ENCODE measurements at regions not wholly inside any gene's neighbourhood (a gene's known extent, or its start where the extent isn't known, plus 50 kb on each side); places are given as distances from the start of the nearest gene placed in this dataset.

GRCh38 chr2:41759880-41760279 is 287.9 kb upstream of the PKDCC start:
- no peaks in the 10 kb centered on the region for H3K4me1 Mint-ChIP-seq (ENCODE audit: low read depth in 2 of 2)
- DNase-seq (no peak), ATAC-seq (replicated peaks) (no peak)
- H3K36me3 Mint-ChIP-seq (ENCODE audit: insufficient read depth): no peaks in the 10 kb centered on the region
- peaks cover 26 to 27% of the 10 kb centered on the region in 2 donors for H3K27me3 Mint-ChIP-seq
- no peak overlapping the region for H3K4me3 Mint-ChIP-seq
- H3K27ac Mint-ChIP-seq: no peak overlapping the region
- no peaks in the 10 kb centered on the region for H3K9me3 Mint-ChIP-seq

- no peaks in the 10 kb centered on the region for H3K4me1 Mint-ChIP-seq (ENCODE audit: low read depth in 2 of 2)
- no peak overlapping the region for H3K4me3 Mint-ChIP-seq
- H3K27ac Mint-ChIP-seq: no peak overlapping the region
- ATAC-seq (replicated peaks): no peak
- H3K36me3 Mint-ChIP-seq (ENCODE audit: insufficient read depth): no peaks in the 10 kb centered on the region
- no peaks in the 10 kb centered on the region for H3K9me3 Mint-ChIP-seq
- no peak for DNase-seq
- H3K27me3 Mint-ChIP-seq: peaks cover 0 to 5% of the 10 kb centered on the region in 2 donors
Measured at GRCh38 chr2:41763141-41763540, 284.7 kb upstream of the PKDCC start.

- ATAC-seq (replicated peaks): no peak
- H3K27ac Mint-ChIP-seq: no peak overlapping the region
Measured at GRCh38 chr2:41764131-41764530, 283.7 kb upstream of the PKDCC start.

GRCh38 chr2:41764919-41765318 is 282.9 kb upstream of the PKDCC start:
- Mint-ChIP-seq H3K27me3 (peaks cover 8 to 9% of the 10 kb centered on the region in 2 donors), H3K27ac (no peak overlapping the region), H3K36me3 (ENCODE audit: insufficient read depth) (no peaks in the 10 kb centered on the region), H3K9me3 (no peaks in the 10 kb centered on the region), H3K4me1 (ENCODE audit: low read depth in 2 of 2) (no peaks in the 10 kb centered on the region), H3K4me3 (no peak overlapping the region)
- ATAC-seq (replicated peaks) (no peak), DNase-seq (no peak)

More at GRCh38 chr2:41764131-41764530, 283.7 kb upstream of the PKDCC start:
- Mint-ChIP-seq H3K4me1 (ENCODE audit: low read depth in 2 of 2) (no peaks in the 10 kb centered on the region), H3K4me3 (no peak overlapping the region), H3K27me3 (peaks cover 0 to 1% of the 10 kb centered on the region in 2 donors), H3K9me3 (no peaks in the 10 kb centered on the region), H3K36me3 (ENCODE audit: insufficient read depth) (no peaks in the 10 kb centered on the region)
- DNase-seq: no peak

- Mint-ChIP-seq H3K27ac (no peak overlapping the region), H3K9me3 (no peaks in the 10 kb centered on the region), H3K4me1 (ENCODE audit: low read depth in 2 of 2) (no peaks in the 10 kb centered on the region), H3K4me3 (no peak overlapping the region), H3K27me3 (peaks cover 22 to 27% of the 10 kb centered on the region in 2 donors), H3K36me3 (ENCODE audit: insufficient read depth) (no peaks in the 10 kb centered on the region)
- ATAC-seq (replicated peaks) (no peak), DNase-seq (no peak)
Measured at GRCh38 chr2:41768310-41768709, 279.5 kb upstream of the PKDCC start.

GRCh38 chr2:41771710-41772109 is 276.1 kb upstream of the PKDCC start:
- ATAC-seq (replicated peaks) (no peak), DNase-seq (no peak)
- Mint-ChIP-seq H3K36me3 (ENCODE audit: insufficient read depth) (no peaks in the 10 kb centered on the region), H3K4me3 (no peak overlapping the region), H3K9me3 (no peaks in the 10 kb centered on the region), H3K4me1 (ENCODE audit: low read depth in 2 of 2) (no peaks in the 10 kb centered on the region), H3K27me3 (peaks cover 42% of the 10 kb centered on the region in 2 donors), H3K27ac (no peak overlapping the region)

- no peaks in the 10 kb centered on the region for H3K9me3 Mint-ChIP-seq
- no peaks in the 10 kb centered on the region for H3K36me3 Mint-ChIP-seq (ENCODE audit: insufficient read depth)
- no peak overlapping the region for H3K4me3 Mint-ChIP-seq
- ATAC-seq (replicated peaks) (no peak), DNase-seq (no peak)
- no peaks in the 10 kb centered on the region for H3K4me1 Mint-ChIP-seq (ENCODE audit: low read depth in 2 of 2)
- H3K27me3 Mint-ChIP-seq: peaks cover 47 to 49% of the 10 kb centered on the region in 2 donors
- H3K27ac Mint-ChIP-seq: no peak overlapping the region
Measured at GRCh38 chr2:41772697-41773096, 275.1 kb upstream of the PKDCC start.

- no peaks in the 10 kb centered on the region for H3K36me3 Mint-ChIP-seq (ENCODE audit: insufficient read depth)
- peaks cover 50 to 56% of the 10 kb centered on the region in 2 donors for H3K27me3 Mint-ChIP-seq
- no peak overlapping the region for H3K4me3 Mint-ChIP-seq
- DNase-seq (no peak), ATAC-seq (replicated peaks) (no peak)
- H3K27ac Mint-ChIP-seq: no peak overlapping the region
- no peaks in the 10 kb centered on the region for H3K4me1 Mint-ChIP-seq (ENCODE audit: low read depth in 2 of 2)
- no peaks in the 10 kb centered on the region for H3K9me3 Mint-ChIP-seq
Measured at GRCh38 chr2:41774011-41774605, 273.7 kb upstream of the PKDCC start.

GRCh38 chr2:41775366-41776025 is 272.3 kb upstream of the PKDCC start:
- Mint-ChIP-seq H3K27ac (no peak overlapping the region), H3K4me3 (no peak overlapping the region), H3K9me3 (no peaks in the 10 kb centered on the region), H3K36me3 (ENCODE audit: insufficient read depth) (no peaks in the 10 kb centered on the region), H3K27me3 (peaks cover 39 to 45% of the 10 kb centered on the region in 2 donors), H3K4me1 (ENCODE audit: low read depth in 2 of 2) (no peaks in the 10 kb centered on the region)
- no peak for DNase-seq
- ATAC-seq (replicated peaks): no peak

- Mint-ChIP-seq H3K4me3 (no peak overlapping the region), H3K27me3 (peaks cover 35 to 37% of the 10 kb centered on the region in 2 donors), H3K9me3 (no peaks in the 10 kb centered on the region), H3K27ac (no peak overlapping the region), H3K36me3 (ENCODE audit: insufficient read depth) (no peaks in the 10 kb centered on the region), H3K4me1 (ENCODE audit: low read depth in 2 of 2) (no peaks in the 10 kb centered on the region)
- ATAC-seq (replicated peaks): no peak
- no peak for DNase-seq
Measured at GRCh38 chr2:41779888-41780287, 267.9 kb upstream of the PKDCC start.

- Mint-ChIP-seq H3K27me3 (peaks cover 44 to 48% of the 10 kb centered on the region in 2 donors), H3K4me3 (no peak overlapping the region), H3K27ac (no peak overlapping the region), H3K36me3 (ENCODE audit: insufficient read depth) (no peaks in the 10 kb centered on the region), H3K4me1 (ENCODE audit: low read depth in 2 of 2) (no peaks in the 10 kb centered on the region), H3K9me3 (no peaks in the 10 kb centered on the region)
- DNase-seq: peak; percentile 18 to 37 (median 31)
- no peak for ATAC-seq (replicated peaks)
Measured at GRCh38 chr2:41782306-41783158, 265.3 kb upstream of the PKDCC start.

GRCh38 chr2:41784496-41784895 is 263.3 kb upstream of the PKDCC start:
- Mint-ChIP-seq H3K36me3 (ENCODE audit: insufficient read depth) (no peaks in the 10 kb centered on the region), H3K4me1 (ENCODE audit: low read depth in 2 of 2) (no peaks in the 10 kb centered on the region), H3K9me3 (no peaks in the 10 kb centered on the region), H3K4me3 (no peak overlapping the region), H3K27ac (no peak overlapping the region), H3K27me3 (peaks cover 50 to 55% of the 10 kb centered on the region in 2 donors)
- DNase-seq: no peak
- ATAC-seq (replicated peaks): no peak

- DNase-seq: no peak
- H3K27ac Mint-ChIP-seq: no peak overlapping the region
Measured at GRCh38 chr2:41785251-41786022, 262.4 kb upstream of the PKDCC start.

More at GRCh38 chr2:41785251-41786022, 262.4 kb upstream of the PKDCC start:
- no peak for ATAC-seq (replicated peaks)
- Mint-ChIP-seq H3K9me3 (no peaks in the 10 kb centered on the region), H3K4me1 (ENCODE audit: low read depth in 2 of 2) (no peaks in the 10 kb centered on the region), H3K4me3 (no peak overlapping the region), H3K27me3 (peaks cover 54 to 64% of the 10 kb centered on the region in 2 donors), H3K36me3 (ENCODE audit: insufficient read depth) (no peaks in the 10 kb centered on the region)

Measured in effector memory CD8-positive, alpha-beta T cell (primary cell).